Skeletal muscle satellite cell (primary cell): ENCODE measurements at regions not wholly inside any gene's neighbourhood (a gene's known extent, or its start where the extent isn't known, plus 50 kb on each side); places are given as distances from the start of the nearest gene placed in this dataset.

Source experiments
- H3K27me3 ChIP-seq: 2 replicates; pipeline ENCODE4 v1.7.0; 2013; ENCODE audit warnings: low read length; ENCODE audit not compliant: control insufficient read depth, insufficient read depth
- H3K36me3 ChIP-seq: 2 replicates; pipeline ENCODE4 v1.7.0; 2013; ENCODE audit warnings: mild to moderate bottlenecking, control low read depth, low read length; ENCODE audit not compliant: insufficient read depth
- H3K4me1 ChIP-seq: 2 replicates; pipeline ENCODE4 v1.7.0; 2013; ENCODE audit warnings: low read length; ENCODE audit not compliant: control insufficient read depth, insufficient read depth
- H3K4me2 ChIP-seq: 2 replicates; pipeline ENCODE4 v1.7.0; 2013; ENCODE audit warnings: mild to moderate bottlenecking, low read length
- H3K4me3 ChIP-seq: 2 replicates; pipeline ENCODE4 v1.7.0; 2013; ENCODE audit warnings: low read length
- H3K9ac ChIP-seq: 2 replicates; pipeline ENCODE4 v1.7.0; 2013; ENCODE audit warnings: mild to moderate bottlenecking, low read depth, low read length, moderate library complexity
- H3K9me3 ChIP-seq: replicated peaks from 2 replicates; pipeline ENCODE4 v1.7.0; 2013; ENCODE audit warnings: mild to moderate bottlenecking, control low read depth, low read length

- H3K27me3 ChIP-seq: peaks cover 11% of the 10 kb centered on the region
- H3K9ac ChIP-seq: no peak overlapping the region
- peaks cover 4% of the 10 kb centered on the region for H3K4me1 ChIP-seq
- H3K4me2 ChIP-seq: no peak overlapping the region
- H3K9me3 ChIP-seq: no peaks in the 10 kb centered on the region
- no peak overlapping the region for H3K4me3 ChIP-seq
- no peaks in the 10 kb centered on the region for H3K36me3 ChIP-seq
Observed at GRCh38 chr4:166153548-166153947, 280.5 kb downstream of the TLL1 start.

- H3K4me2 ChIP-seq: no peak overlapping the region
- H3K27me3 ChIP-seq: peaks cover 16% of the 10 kb centered on the region
- H3K4me1 ChIP-seq: no peaks in the 10 kb centered on the region
- no peak overlapping the region for H3K4me3 ChIP-seq
- no peaks in the 10 kb centered on the region for H3K36me3 ChIP-seq
- H3K9ac ChIP-seq: no peak overlapping the region
- H3K9me3 ChIP-seq: no peaks in the 10 kb centered on the region
Observed at GRCh38 chr4:166162327-166162726, 289.3 kb downstream of the TLL1 start.

GRCh38 chr4:166165829-166166420, 292.9 kb downstream of the TLL1 start:
- Histone ChIP-seq H3K4me3 (no peak overlapping the region), H3K4me1 (no peaks in the 10 kb centered on the region), H3K4me2 (no peak overlapping the region), H3K9ac (no peak overlapping the region), H3K27me3 (peaks cover 16% of the 10 kb centered on the region), H3K36me3 (no peaks in the 10 kb centered on the region), H3K9me3 (no peaks in the 10 kb centered on the region)

- no peak overlapping the region for H3K9ac ChIP-seq
- no peaks in the 10 kb centered on the region for H3K4me1 ChIP-seq
- peaks cover 9% of the 10 kb centered on the region for H3K27me3 ChIP-seq
- no peak overlapping the region for H3K4me3 ChIP-seq
- no peak overlapping the region for H3K4me2 ChIP-seq
- no peaks in the 10 kb centered on the region for H3K36me3 ChIP-seq
- H3K9me3 ChIP-seq: no peaks in the 10 kb centered on the region
Observed at GRCh38 chr4:166169111-166169510, 296.1 kb downstream of the TLL1 start.

- H3K4me3 ChIP-seq: no peak overlapping the region
- no peaks in the 10 kb centered on the region for H3K36me3 ChIP-seq
- H3K27me3 ChIP-seq: no peaks in the 10 kb centered on the region
- H3K4me2 ChIP-seq: no peak overlapping the region
- no peaks in the 10 kb centered on the region for H3K9me3 ChIP-seq
- no peak overlapping the region for H3K9ac ChIP-seq
- peaks cover 3% of the 10 kb centered on the region for H3K4me1 ChIP-seq
Observed at GRCh38 chr4:166172619-166173018, 299.6 kb downstream of the TLL1 start.

- no peaks in the 10 kb centered on the region for H3K36me3 ChIP-seq
- no peak overlapping the region for H3K9ac ChIP-seq
- peaks cover 3% of the 10 kb centered on the region for H3K4me1 ChIP-seq
- no peaks in the 10 kb centered on the region for H3K9me3 ChIP-seq
- no peak overlapping the region for H3K4me2 ChIP-seq
- H3K27me3 ChIP-seq: no peaks in the 10 kb centered on the region
- no peak overlapping the region for H3K4me3 ChIP-seq
Observed at GRCh38 chr4:166174717-166175490, 301.9 kb downstream of the TLL1 start.

- H3K9ac ChIP-seq: no peak overlapping the region
- no peaks in the 10 kb centered on the region for H3K4me1 ChIP-seq
- H3K27me3 ChIP-seq: no peaks in the 10 kb centered on the region
- H3K36me3 ChIP-seq: no peaks in the 10 kb centered on the region
- H3K4me2 ChIP-seq: no peak overlapping the region
- no peak overlapping the region for H3K4me3 ChIP-seq
- no peaks in the 10 kb centered on the region for H3K9me3 ChIP-seq
Observed at GRCh38 chr4:166182145-166182544, 309.1 kb downstream of the TLL1 start.

GRCh38 chr4:166195101-166195500, 322.1 kb downstream of the TLL1 start:
- Histone ChIP-seq H3K9me3 (no peaks in the 10 kb centered on the region), H3K4me3 (no peak overlapping the region), H3K9ac (no peak overlapping the region), H3K27me3 (no peaks in the 10 kb centered on the region), H3K4me2 (no peak overlapping the region), H3K36me3 (no peaks in the 10 kb centered on the region), H3K4me1 (no peaks in the 10 kb centered on the region)

GRCh38 chr4:166197166-166197565, 324.1 kb downstream of the TLL1 start:
- no peaks in the 10 kb centered on the region for H3K36me3 ChIP-seq
- no peak overlapping the region for H3K4me3 ChIP-seq
- H3K4me2 ChIP-seq: no peak overlapping the region
- H3K9me3 ChIP-seq: no peaks in the 10 kb centered on the region
- H3K9ac ChIP-seq: no peak overlapping the region
- H3K27me3 ChIP-seq: no peaks in the 10 kb centered on the region
- no peaks in the 10 kb centered on the region for H3K4me1 ChIP-seq

- H3K36me3 ChIP-seq: no peaks in the 10 kb centered on the region
- H3K27me3 ChIP-seq: no peaks in the 10 kb centered on the region
- H3K4me2 ChIP-seq: no peak overlapping the region
- H3K4me3 ChIP-seq: no peak overlapping the region
- no peak overlapping the region for H3K9ac ChIP-seq
- H3K9me3 ChIP-seq: no peaks in the 10 kb centered on the region
- H3K4me1 ChIP-seq: no peaks in the 10 kb centered on the region
Observed at GRCh38 chr4:166198041-166198440, 325.0 kb downstream of the TLL1 start.

GRCh38 chr4:166198516-166199310, 325.7 kb downstream of the TLL1 start:
- no peak overlapping the region for H3K4me2 ChIP-seq
- H3K9ac ChIP-seq: no peak overlapping the region

More at GRCh38 chr4:166198516-166199310, 325.7 kb downstream of the TLL1 start:
- H3K36me3 ChIP-seq: no peaks in the 10 kb centered on the region
- H3K4me3 ChIP-seq: no peak overlapping the region
- no peaks in the 10 kb centered on the region for H3K4me1 ChIP-seq
- no peaks in the 10 kb centered on the region for H3K9me3 ChIP-seq
- no peaks in the 10 kb centered on the region for H3K27me3 ChIP-seq
